GM23248 (cell line): ENCODE measurements at regions not wholly inside any gene's neighbourhood (a gene's known extent, or its start where the extent isn't known, plus 50 kb on each side); places are given as distances from the start of the nearest gene placed in this dataset.

Source experiments
- DNase-seq: peaks from one replicate; pipeline ENCODE4 v3.0.0-alpha.2; 2015
- H2AFZ ChIP-seq: fragments of 200-600 bp; sonication (generic); 2 replicates; pipeline ENCODE4 v1.6.1; 2016; ENCODE audit warnings: antibody characterized with exemption
- H3F3A ChIP-seq: fragments of 200-600 bp; sonication (generic); 2 replicates; pipeline ENCODE4 v1.6.1; 2016; ENCODE audit warnings: mild to moderate bottlenecking, antibody characterized with exemption, mixed run types; ENCODE audit not compliant: insufficient read depth
- H3K27ac ChIP-seq: fragments of 200-600 bp; sonication (generic); 2 replicates; pipeline ENCODE4 v1.5.1; 2016; ENCODE audit warnings: mild to moderate bottlenecking
- H3K27me3 ChIP-seq: fragments of 200-600 bp; sonication (generic); replicated peaks from 2 replicates; pipeline ENCODE4 v1.6.1; 2016; ENCODE audit warnings: mild to moderate bottlenecking; ENCODE audit not compliant: insufficient read depth
- H3K36me3 ChIP-seq: fragments of 200-600 bp; sonication (generic); 2 replicates; pipeline ENCODE4 v1.6.1; 2016; ENCODE audit warnings: low read depth, mild to moderate bottlenecking
- H3K4me1 ChIP-seq: fragments of 200-600 bp; sonication (generic); 2 replicates; pipeline ENCODE4 v1.6.1; 2016; ENCODE audit warnings: mild to moderate bottlenecking; ENCODE audit not compliant: insufficient read depth
- H3K4me2 ChIP-seq: fragments of 200-600 bp; sonication (generic); one replicate; pipeline ENCODE4 v1.6.1; 2016; ENCODE audit warnings: mild to moderate bottlenecking; ENCODE audit not compliant: unreplicated experiment
- H3K4me3 ChIP-seq: fragments of 200-600 bp; sonication (generic); 2 replicates; pipeline ENCODE4 v1.5.1; 2016; ENCODE audit warnings: mild to moderate bottlenecking
- H3K79me2 ChIP-seq: fragments of 200-600 bp; sonication (generic); 2 replicates; pipeline ENCODE4 v1.6.1; 2016; ENCODE audit warnings: mild to moderate bottlenecking; ENCODE audit not compliant: insufficient read depth
- H3K9ac ChIP-seq: fragments of 200-600 bp; sonication (generic); 2 replicates; pipeline ENCODE4 v1.6.1; 2016; ENCODE audit warnings: mild to moderate bottlenecking
- H3K9me2 ChIP-seq: fragments of 200-600 bp; sonication (generic); 2 replicates; pipeline ENCODE4 v1.6.1; 2016; ENCODE audit warnings: mixed run types, mild to moderate bottlenecking, moderate library complexity; ENCODE audit not compliant: insufficient read depth
- H3K9me3 ChIP-seq: fragments of 200-600 bp; sonication (generic); one replicate; pipeline ENCODE4 v1.6.1; 2017; ENCODE audit warnings: low read depth
- H4K20me1 ChIP-seq: fragments of 200-600 bp; sonication (generic); 2 replicates; pipeline ENCODE4 v1.6.0; 2016; ENCODE audit not compliant: insufficient read depth
- EZH2 ChIP-seq: fragments of 200-600 bp; sonication (generic); IDR thresholded peaks from 2 replicates; pipeline ENCODE4 v1.6.1; 2018; ENCODE audit warnings: antibody characterized with exemption, mild to moderate bottlenecking; ENCODE audit not compliant: insufficient read depth, poor library complexity, severe bottlenecking
- EZH2phosphoT487 ChIP-seq: fragments of 200-600 bp; sonication (generic); IDR thresholded peaks from 2 replicates; pipeline ENCODE4 v1.6.1; 2018; ENCODE audit warnings: antibody characterized with exemption, moderate library complexity, mild to moderate bottlenecking, low read depth; ENCODE audit not compliant: insufficient read depth
- WGBS, 2 experiments: methylation state at CpG; one replicate each; pipeline ENCODE4 v1.1.6; 2015 to 2017; ENCODE audit warnings: low lambda C conversion rate in 2 of 2, low coverage in 1 of 2; ENCODE audit errors: missing lambda C conversion rate in 2 of 2; 5-methylcytosine and 5-hydroxymethylcytosine counted together
- in situ Hi-C: fragments of 300-500 bp; cut with MboI; formaldehyde crosslinking; loops from 2 replicates; pipeline ENCODE4 v1.15.0; 2020

DNA sequence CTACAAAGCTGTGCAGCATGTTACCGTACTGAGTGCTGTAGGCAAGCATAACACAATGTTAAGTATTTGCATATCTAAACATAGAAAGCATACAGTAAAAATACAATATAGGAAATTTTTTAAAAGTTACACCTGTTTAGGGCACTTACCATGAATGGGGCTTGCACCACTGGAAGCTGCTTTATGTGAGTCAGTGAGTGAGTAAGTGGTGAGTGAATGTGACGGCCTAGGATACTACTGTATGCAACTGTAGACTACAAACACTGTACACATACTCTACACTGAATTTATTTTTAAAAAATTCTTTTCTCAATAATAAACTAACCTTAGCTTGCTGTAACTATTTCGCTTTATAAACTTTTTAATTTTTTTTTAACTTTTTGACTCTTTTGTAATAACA lies 82.1 kb upstream of the FSCB start:
- DNase-seq = no peak
- Histone ChIP-seq H3K27ac (no peak overlapping the region), H3K4me3 (no peak overlapping the region), H3K4me2 (no peak overlapping the region), H3F3A (no peaks in the 10 kb centered on the region), H3K9me2 (no peaks in the 10 kb centered on the region), H3K27me3 (no peaks in the 10 kb centered on the region), H3K4me1 (no peaks in the 10 kb centered on the region), H3K9me3 (no peaks in the 10 kb centered on the region), H4K20me1 (no peaks in the 10 kb centered on the region), H3K36me3 (no peaks in the 10 kb centered on the region), H3K9ac (no peak overlapping the region), H3K79me2 (no peaks in the 10 kb centered on the region), H2AFZ (no peak overlapping the region)
- in situ Hi-C loops = no loop called here
- WGBS, 2 experiments = 13 to 26% methylated on average over 3 of the region's 3 CpGs
- TF ChIP-seq EZH2phosphoT487 = no peak
- TF ChIP-seq EZH2 = no peak

- no peak overlapping the region for H3K4me2 ChIP-seq
- H3K79me2 ChIP-seq = no peaks in the 10 kb centered on the region
- H3K36me3 ChIP-seq = no peaks in the 10 kb centered on the region
- H3K27me3 ChIP-seq = no peaks in the 10 kb centered on the region
- H3K4me3 ChIP-seq = no peak overlapping the region
- no peak overlapping the region for H2AFZ ChIP-seq
- no peaks in the 10 kb centered on the region for H3K9me2 ChIP-seq
- no peaks in the 10 kb centered on the region for H3K9me3 ChIP-seq
- in situ Hi-C loops = no loop called here
- no peak overlapping the region for H3K9ac ChIP-seq
- no peak for TF ChIP-seq EZH2
- TF ChIP-seq EZH2phosphoT487 = no peak
- no peaks in the 10 kb centered on the region for H3K4me1 ChIP-seq
- DNase-seq = no peak
- H3F3A ChIP-seq = no peaks in the 10 kb centered on the region
- no peaks in the 10 kb centered on the region for H4K20me1 ChIP-seq
- H3K27ac ChIP-seq = no peak overlapping the region
Observed at GRCh38 chr14:44586910-44587309, 79.8 kb upstream of the FSCB start.

DNA sequence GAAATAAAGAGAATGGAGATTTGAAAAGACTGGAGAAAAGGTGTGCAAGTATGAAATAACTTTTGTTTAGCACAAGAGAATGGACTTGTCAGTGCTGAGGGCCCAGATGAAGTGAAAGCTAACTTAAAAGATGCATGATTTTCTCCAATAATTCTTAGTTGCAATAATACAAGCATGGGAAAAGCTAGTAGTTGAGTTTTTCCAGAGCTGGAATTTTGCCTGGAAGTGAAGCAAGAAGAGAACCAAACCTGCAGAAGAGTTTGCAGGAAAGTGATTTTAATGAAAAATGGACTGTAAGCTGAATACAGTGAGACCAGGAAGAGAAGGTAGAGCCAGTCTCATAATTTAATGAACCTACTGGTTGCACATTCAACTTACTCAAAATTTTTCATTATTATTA lies 69.3 kb upstream of the FSCB start:
- Histone ChIP-seq H3K9me3 (no peaks in the 10 kb centered on the region), H3K4me2 (no peak overlapping the region), H3K4me3 (no peak overlapping the region), H3K36me3 (no peaks in the 10 kb centered on the region), H2AFZ (no peak overlapping the region), H3K4me1 (no peaks in the 10 kb centered on the region), H3K9ac (no peak overlapping the region), H3K9me2 (no peaks in the 10 kb centered on the region), H3K27me3 (no peaks in the 10 kb centered on the region), H4K20me1 (no peaks in the 10 kb centered on the region), H3K79me2 (no peaks in the 10 kb centered on the region), H3F3A (no peaks in the 10 kb centered on the region), H3K27ac (no peak overlapping the region)
- in situ Hi-C loops = no loop called here
- no peak for TF ChIP-seq EZH2
- TF ChIP-seq EZH2phosphoT487 = no peak
- DNase-seq = no peak

DNA sequence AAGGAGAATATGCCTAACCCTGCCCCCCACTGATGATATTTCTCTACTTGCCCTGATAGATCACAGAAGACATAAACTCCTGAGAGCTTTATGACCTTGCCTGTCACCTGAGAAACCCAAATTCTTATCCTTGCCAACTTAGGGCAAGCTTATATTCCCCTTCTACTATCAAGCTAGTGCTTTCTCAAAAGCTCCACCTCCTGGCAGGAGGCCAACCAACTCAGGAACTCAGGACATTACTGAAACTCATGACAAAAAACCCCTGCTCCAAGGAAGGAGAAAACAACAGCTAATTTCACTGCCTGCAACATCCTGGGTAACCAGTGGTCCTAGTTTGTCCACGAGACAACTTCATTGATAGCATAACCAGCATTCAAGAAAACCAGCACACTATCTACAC lies 60.9 kb upstream of the FSCB start:
- 0 to 13% methylated on average over 1 of the region's 1 CpG for WGBS, 2 experiments
- no peaks in the 10 kb centered on the region for H3K9me2 ChIP-seq
- H3K79me2 ChIP-seq = no peaks in the 10 kb centered on the region
- no peaks in the 10 kb centered on the region for H3K36me3 ChIP-seq
- H3K27ac ChIP-seq = no peak overlapping the region
- no peak overlapping the region for H2AFZ ChIP-seq
- no peaks in the 10 kb centered on the region for H3F3A ChIP-seq
- no peak overlapping the region for H3K9ac ChIP-seq
- H3K9me3 ChIP-seq = no peaks in the 10 kb centered on the region
- no peaks in the 10 kb centered on the region for H3K4me1 ChIP-seq
- no peak overlapping the region for H3K4me2 ChIP-seq
- no peaks in the 10 kb centered on the region for H3K27me3 ChIP-seq
- DNase-seq = no peak
- in situ Hi-C loops = no loop called here
- no peaks in the 10 kb centered on the region for H4K20me1 ChIP-seq
- no peak for TF ChIP-seq EZH2phosphoT487
- no peak for TF ChIP-seq EZH2
- no peak overlapping the region for H3K4me3 ChIP-seq

GRCh38 chr14:44565968-44566367 lies 58.9 kb upstream of the FSCB start:
- no peak overlapping the region for H3K27ac ChIP-seq
- DNase-seq = no peak
- H3K36me3 ChIP-seq = no peaks in the 10 kb centered on the region
- H3K79me2 ChIP-seq = no peaks in the 10 kb centered on the region
- H3K4me1 ChIP-seq = no peaks in the 10 kb centered on the region
- H3K27me3 ChIP-seq = no peaks in the 10 kb centered on the region
- no peak for TF ChIP-seq EZH2
- TF ChIP-seq EZH2phosphoT487 = no peak
- no peak overlapping the region for H3K4me3 ChIP-seq
- H3K9me2 ChIP-seq = no peaks in the 10 kb centered on the region
- in situ Hi-C loops = no loop called here
- H2AFZ ChIP-seq = no peak overlapping the region
- H3K9me3 ChIP-seq = no peaks in the 10 kb centered on the region
- no peaks in the 10 kb centered on the region for H4K20me1 ChIP-seq
- no peak overlapping the region for H3K9ac ChIP-seq
- H3K4me2 ChIP-seq = no peak overlapping the region
- no peaks in the 10 kb centered on the region for H3F3A ChIP-seq
